ENCODE measurements at regions not wholly inside any gene's neighbourhood (a gene's known extent, or its start where the extent isn't known, plus 50 kb on each side); places are given as distances from the start of the nearest gene placed in this dataset.

GRCh38 chr7:118054529-118054928 lies 129.4 kb upstream of the LSM8 start (continued):
- TF ChIP-seq HMGXB4 (CRISPR knock-in tag; IDR thresholded peaks at IDR 0.05; ENCODE audit: borderline replicate concordance) (no peak), CBX2 (IDR thresholded peaks at IDR 0.05; ENCODE audit: borderline replicate concordance, low read depth) (no peak), ZNF302 (CRISPR knock-in tag; IDR thresholded peaks at IDR 0.05) (no peak)

- no peak overlapping the region for H3K4me3 ChIP-seq
- ChIA-PET POLR2A (no interaction called here), CTCF (no interaction called here)
- ATAC-seq (no peak), FAIRE-seq (no peak), DNase-seq (ENCODE audit: low read depth in 1 of 2, low spot score in 1 of 2) (no peak)
- no peaks in the 10 kb centered on the region for H3K4me1 ChIP-seq
- H3K27ac ChIP-seq = no peak overlapping the region
- no peak overlapping the region for H3K4me2 ChIP-seq
- TF ChIP-seq POLR2AphosphoS2 (conservative IDR thresholded peaks at IDR 0.05; ENCODE audit: low read length) (no peak), CBX8 (IDR thresholded peaks at IDR 0.05) (no peak)
- WGBS (ENCODE audit: missing lambda C conversion rate) = 33% methylated on average over 3 of the region's 3 CpGs
- no peaks in the 10 kb centered on the region for H3K9me3 ChIP-seq
Observed at GRCh38 chr7:118055647-118056046, 128.3 kb upstream of the LSM8 start.

- H3K9me3 ChIP-seq = no peaks in the 10 kb centered on the region
- ChIA-PET CTCF (interaction anchor here (1.4 kb wide), 1 partner anchor 19 kb away, joined by 3 read pairs; no protein-coding TSS in a partner anchor), POLR2A (no interaction called here)
- no peak overlapping the region for H3K4me3 ChIP-seq
- ATAC-seq (peak; percentile 31 to 59; a peak in 3 of 6 replicates), DNase-seq (ENCODE audit: low read depth in 1 of 2, low spot score in 1 of 2) (peak in 1 of 2 experiments; percentile 26), FAIRE-seq (no peak)
- H3K4me1 ChIP-seq = no peaks in the 10 kb centered on the region
- no peak overlapping the region; a peak in 1 of 6 replicates for H3K27ac ChIP-seq
- no peak overlapping the region for H3K4me2 ChIP-seq
- 35% methylated on average over 5 of the region's 5 CpGs for WGBS (ENCODE audit: missing lambda C conversion rate)
- TF ChIP-seq HDAC2 (IDR thresholded peaks at IDR 0.05) (no peak), CBX8 (IDR thresholded peaks at IDR 0.05) (no peak), EHMT2 (IDR thresholded peaks at IDR 0.05; ENCODE audit: low read depth) (no peak), FOSL2 (IDR thresholded peaks at IDR 0.05) (no peak), FOSL2 (CRISPR knock-in tag; IDR thresholded peaks at IDR 0.05) (no peak), MAZ (IDR thresholded peaks at IDR 0.05; ENCODE audit: borderline replicate concordance, low read depth, low read length) (no peak), CBX2 (IDR thresholded peaks at IDR 0.05; ENCODE audit: borderline replicate concordance, low read depth) (no peak), JUN (IDR thresholded peaks at IDR 0.05) (no peak), ZC3H11A (IDR thresholded peaks at IDR 0.05) (no peak), EHF (CRISPR knock-in tag; IDR thresholded peaks at IDR 0.05) (no peak), RCOR1 (IDR thresholded peaks at IDR 0.05; ENCODE audit: low read depth, low read length) (no peak), PBX3 (IDR thresholded peaks at IDR 0.05) (no peak), SMC3 (IDR thresholded peaks at IDR 0.05) (no peak), REST (IDR thresholded peaks at IDR 0.05) (no peak), CHD2 (IDR thresholded peaks at IDR 0.05; ENCODE audit: low read length, partially characterized antibody) (no peak), HOXB13 (CRISPR knock-in tag; IDR thresholded peaks at IDR 0.05; ENCODE audit: low read depth) (no peak), HMGXB4 (CRISPR knock-in tag; IDR thresholded peaks at IDR 0.05; ENCODE audit: borderline replicate concordance) (no peak), POLR2AphosphoS2 (conservative IDR thresholded peaks at IDR 0.05; ENCODE audit: low read length) (no peak), HEYL (CRISPR knock-in tag; IDR thresholded peaks at IDR 0.05) (no peak)
Observed at GRCh38 chr7:118057404-118057803, 126.6 kb upstream of the LSM8 start.

All from A549 (cell line).